ENCODE measurements at regions not wholly inside any gene's neighbourhood (a gene's known extent, or its start where the extent isn't known, plus 50 kb on each side); places are given as distances from the start of the nearest gene placed in this dataset.

DNA sequence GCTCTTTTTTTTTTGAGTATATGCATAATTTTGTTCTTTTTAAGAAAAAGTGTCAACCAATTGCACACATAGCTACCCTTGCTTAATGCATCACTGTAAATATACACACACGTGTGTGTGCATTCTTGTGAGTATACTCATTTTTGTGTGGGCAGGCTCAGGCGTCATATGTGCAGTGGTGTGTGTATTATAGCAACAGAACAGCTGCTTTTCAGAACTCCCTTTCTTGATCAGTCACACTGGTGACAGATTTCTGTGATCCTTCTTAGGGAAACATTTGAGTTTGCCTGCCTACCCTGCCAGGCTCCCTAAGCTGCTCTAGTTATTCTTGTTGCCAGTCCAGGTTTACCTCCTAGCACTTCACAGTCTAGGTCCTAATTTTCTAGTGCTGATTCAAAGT lies 287.0 kb upstream of the SEMA6A start:
- no peak for TF ChIP-seq CTCF (conservative IDR thresholded peaks at IDR 0.05)
- no peak for TF ChIP-seq EZH2 (IDR thresholded peaks at IDR 0.05; ENCODE audit: low read depth)
